Neural crest cell (in vitro differentiated cells): ENCODE measurements at regions not wholly inside any gene's neighbourhood (a gene's known extent, or its start where the extent isn't known, plus 50 kb on each side); places are given as distances from the start of the nearest gene placed in this dataset.

ENCODE experiments used
- DNase-seq: peaks from one replicate; pipeline ENCODE4 v3.0.0; 2021; ENCODE audit warnings: low read depth, mixed read lengths, low spot score
- H3K27ac Mint-ChIP-seq: one replicate; pipeline ENCODE4 v1.8.0; 2021; ENCODE audit warnings: mild to moderate bottlenecking, mixed read lengths; ENCODE audit not compliant: unreplicated experiment
- H3K27me3 Mint-ChIP-seq: 2 replicates; pipeline ENCODE4 v1.8.0; 2021; ENCODE audit warnings: low read depth, mild to moderate bottlenecking, mixed read lengths
- H3K36me3 Mint-ChIP-seq: 2 replicates; pipeline ENCODE4 v1.8.0; 2021; ENCODE audit warnings: low read depth, mild to moderate bottlenecking, mixed read lengths
- H3K4me1 Mint-ChIP-seq: 2 replicates; pipeline ENCODE4 v1.8.0; 2021; ENCODE audit warnings: mixed read lengths
- H3K4me3 Mint-ChIP-seq: one replicate; pipeline ENCODE4 v1.8.0; 2021; ENCODE audit warnings: mild to moderate bottlenecking, mixed read lengths
- H3K9me3 Mint-ChIP-seq: 2 replicates; pipeline ENCODE4 v1.8.0; 2021; ENCODE audit warnings: mixed read lengths
- TF ChIP-seq, protein P1 (sequence below): fragments of 200-600 bp; sonication (generic); conservative IDR thresholded peaks from 2 replicates; pipeline ENCODE4 v1.5.0; 2021; ENCODE audit warnings: antibody characterized with exemption, mild to moderate bottlenecking

DNA sequence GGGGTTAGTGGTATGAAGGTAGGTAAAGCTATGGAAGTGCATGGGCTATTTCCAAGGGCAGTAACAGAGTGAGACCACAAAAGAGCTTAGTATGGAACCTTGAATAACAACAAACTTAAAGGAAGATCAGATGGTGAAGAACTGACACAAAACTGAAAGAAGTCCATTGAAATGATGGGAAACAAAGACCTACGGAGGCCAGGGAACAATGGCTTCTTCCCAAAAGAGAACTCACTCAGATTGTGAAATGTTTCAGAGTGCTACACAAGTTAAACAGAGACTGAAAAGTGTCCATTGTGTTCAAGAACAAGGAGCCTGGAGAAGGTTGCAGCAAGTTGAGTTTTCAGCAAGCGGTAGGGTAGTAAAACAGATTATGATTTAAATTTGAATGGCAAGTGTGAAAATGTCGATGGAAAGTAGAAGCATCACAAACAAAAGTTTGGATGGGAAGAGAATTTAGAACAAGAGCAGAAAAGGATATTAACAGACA lies 700.0 kb upstream of the NXPH2 start:
- Mint-ChIP-seq H3K4me1 (peaks cover 27% of the 10 kb centered on the region), H3K4me3 (peak overlapping the region; percentile 29), H3K36me3 (no peaks in the 10 kb centered on the region), H3K27me3 (no peaks in the 10 kb centered on the region), H3K9me3 (peaks cover 3% of the 10 kb centered on the region), H3K27ac (peak overlapping the region; percentile 81)
- TF ChIP-seq, protein P1, sequence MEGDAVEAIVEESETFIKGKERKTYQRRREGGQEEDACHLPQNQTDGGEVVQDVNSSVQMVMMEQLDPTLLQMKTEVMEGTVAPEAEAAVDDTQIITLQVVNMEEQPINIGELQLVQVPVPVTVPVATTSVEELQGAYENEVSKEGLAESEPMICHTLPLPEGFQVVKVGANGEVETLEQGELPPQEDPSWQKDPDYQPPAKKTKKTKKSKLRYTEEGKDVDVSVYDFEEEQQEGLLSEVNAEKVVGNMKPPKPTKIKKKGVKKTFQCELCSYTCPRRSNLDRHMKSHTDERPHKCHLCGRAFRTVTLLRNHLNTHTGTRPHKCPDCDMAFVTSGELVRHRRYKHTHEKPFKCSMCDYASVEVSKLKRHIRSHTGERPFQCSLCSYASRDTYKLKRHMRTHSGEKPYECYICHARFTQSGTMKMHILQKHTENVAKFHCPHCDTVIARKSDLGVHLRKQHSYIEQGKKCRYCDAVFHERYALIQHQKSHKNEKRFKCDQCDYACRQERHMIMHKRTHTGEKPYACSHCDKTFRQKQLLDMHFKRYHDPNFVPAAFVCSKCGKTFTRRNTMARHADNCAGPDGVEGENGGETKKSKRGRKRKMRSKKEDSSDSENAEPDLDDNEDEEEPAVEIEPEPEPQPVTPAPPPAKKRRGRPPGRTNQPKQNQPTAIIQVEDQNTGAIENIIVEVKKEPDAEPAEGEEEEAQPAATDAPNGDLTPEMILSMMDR, result no peak
- no peak for DNase-seq

DNA sequence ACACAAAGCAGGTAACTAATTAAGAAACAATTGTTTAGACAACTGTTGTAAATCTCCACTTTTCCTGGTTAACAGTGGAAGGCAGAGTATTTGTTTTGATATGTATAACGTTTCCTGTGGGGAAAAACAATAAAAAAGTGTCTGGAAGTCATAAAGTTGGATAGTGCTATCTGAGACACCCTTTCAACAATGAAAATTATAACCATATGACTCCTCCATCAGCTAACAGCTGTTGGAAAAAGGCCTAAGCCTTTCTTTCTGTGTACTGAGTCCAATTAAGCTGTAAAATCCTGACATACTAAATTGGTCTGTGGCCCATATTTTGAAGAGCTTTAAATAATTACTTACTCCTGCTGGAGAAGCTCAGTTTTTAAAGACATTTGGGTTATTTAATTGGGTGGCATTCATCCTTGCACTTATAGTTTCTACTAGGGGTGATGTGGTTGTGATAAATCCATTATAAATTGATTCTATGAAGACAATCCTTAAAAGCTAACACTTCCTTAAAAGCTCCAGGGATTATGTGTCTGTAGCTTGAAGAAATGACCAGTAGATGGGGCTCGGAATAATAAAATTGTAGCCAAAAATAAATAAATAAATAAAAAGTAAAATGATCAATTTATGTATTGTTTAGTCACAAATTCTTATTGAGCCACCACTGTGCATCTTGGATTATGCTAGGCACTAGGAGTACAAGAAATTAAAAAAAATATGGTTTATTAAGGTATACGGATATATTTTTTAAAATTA lies 698.1 kb upstream of the NXPH2 start:
- H3K36me3 Mint-ChIP-seq, result no peaks in the 10 kb centered on the region
- H3K27me3 Mint-ChIP-seq, result no peaks in the 10 kb centered on the region
- H3K9me3 Mint-ChIP-seq, result peaks cover 3% of the 10 kb centered on the region
- no peak for DNase-seq
- H3K4me1 Mint-ChIP-seq, result peaks cover 27% of the 10 kb centered on the region
- no peak overlapping the region for H3K27ac Mint-ChIP-seq
- no peak overlapping the region for H3K4me3 Mint-ChIP-seq
- TF ChIP-seq, protein P1, result peak; percentile 21

DNA sequence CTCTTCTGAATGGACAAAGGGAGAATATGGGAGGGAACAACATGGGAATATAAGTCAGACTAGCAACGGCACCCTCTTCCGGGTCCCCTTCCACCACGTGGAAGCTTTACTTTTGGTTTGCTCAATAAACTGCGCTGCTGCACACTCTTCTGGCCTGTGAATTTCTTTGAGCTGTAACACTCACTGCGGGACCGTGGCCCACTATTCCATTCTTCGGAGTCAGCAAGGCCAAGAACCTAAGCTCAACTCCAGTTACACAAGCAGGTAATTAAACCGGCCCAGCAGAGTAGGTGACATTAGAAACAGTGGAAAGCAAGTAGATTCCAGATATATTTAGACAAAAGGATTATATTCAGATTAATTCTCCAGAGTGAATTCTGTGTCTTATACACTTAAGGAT lies 697.4 kb upstream of the NXPH2 start:
- Mint-ChIP-seq H3K36me3 (no peaks in the 10 kb centered on the region), H3K9me3 (peaks cover 6% of the 10 kb centered on the region), H3K27me3 (no peaks in the 10 kb centered on the region), H3K4me1 (peaks cover 27% of the 10 kb centered on the region), H3K27ac (no peak overlapping the region), H3K4me3 (no peak overlapping the region)
- DNase-seq, result no peak
- TF ChIP-seq, protein P1, result no peak

DNA sequence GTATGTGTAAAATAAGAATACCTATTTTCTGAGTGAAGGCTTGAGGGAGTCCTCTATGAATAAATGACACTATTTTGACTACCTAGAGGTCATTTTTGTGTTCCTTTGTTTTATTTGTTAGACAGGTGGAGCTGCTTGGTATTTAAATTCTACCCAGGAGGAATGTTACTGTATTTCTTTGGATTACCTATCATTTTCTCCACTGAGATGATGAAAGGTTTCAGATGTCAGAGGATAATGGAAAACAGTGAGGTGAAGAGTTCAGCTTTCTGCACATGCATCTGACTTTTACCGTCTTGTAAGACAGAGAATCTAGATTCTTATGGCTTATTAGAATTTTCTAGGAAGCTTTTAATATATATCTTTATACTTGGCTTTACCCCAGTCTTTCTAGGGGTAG lies 689.8 kb upstream of the NXPH2 start:
- Mint-ChIP-seq H3K4me3 (no peak overlapping the region), H3K9me3 (peaks cover 5% of the 10 kb centered on the region), H3K27ac (no peak overlapping the region), H3K36me3 (no peaks in the 10 kb centered on the region), H3K4me1 (peaks cover 14% of the 10 kb centered on the region), H3K27me3 (no peaks in the 10 kb centered on the region)
- no peak for DNase-seq
- TF ChIP-seq, protein P1, result no peak

DNA sequence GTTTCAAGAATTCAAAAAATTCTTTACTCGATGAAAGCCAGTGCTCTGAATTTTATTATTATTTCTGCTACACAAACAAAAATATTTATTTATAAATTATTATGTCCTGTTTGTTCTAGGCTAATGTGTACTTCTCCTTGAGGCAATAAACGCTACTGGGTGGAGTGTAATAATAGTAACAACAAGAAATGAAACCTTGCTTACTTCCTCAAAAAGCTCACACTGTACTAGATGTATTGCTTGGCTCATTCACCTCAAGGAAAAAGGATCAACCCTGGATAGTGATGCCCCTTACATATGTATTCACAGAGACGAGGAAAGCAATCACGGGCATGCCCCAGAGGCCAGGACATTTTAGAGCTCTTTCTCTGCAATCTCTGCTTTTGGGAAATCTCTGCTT lies 685.6 kb upstream of the NXPH2 start:
- DNase-seq, result no peak
- no peaks in the 10 kb centered on the region for H3K36me3 Mint-ChIP-seq
- H3K9me3 Mint-ChIP-seq, result peaks cover 3% of the 10 kb centered on the region
- no peaks in the 10 kb centered on the region for H3K27me3 Mint-ChIP-seq
- H3K4me1 Mint-ChIP-seq, result peaks cover 29% of the 10 kb centered on the region
- no peak overlapping the region for H3K27ac Mint-ChIP-seq
- TF ChIP-seq, protein P1, result no peak
- H3K4me3 Mint-ChIP-seq, result no peak overlapping the region
